Hypothalamus (tissue), 51 donors: ENCODE measurements at regions not wholly inside any gene's neighbourhood (a gene's known extent, or its start where the extent isn't known, plus 50 kb on each side); places are given as distances from the start of the nearest gene placed in this dataset.
A peak's percentile ranks its signal among the peaks of the same experiment; 100 is the strongest.
"Not testable (repeated sequence)": the region's sequence is repeated elsewhere in the genome, so short reads cannot be mapped to it uniquely, and the experiment has no call there.

ENCODE experiments used
- DNase-seq, 51 donors: peaks; one replicate each; lab custom pipeline; 2025; lab: John Stamatoyannopoulos, UW

DNA sequence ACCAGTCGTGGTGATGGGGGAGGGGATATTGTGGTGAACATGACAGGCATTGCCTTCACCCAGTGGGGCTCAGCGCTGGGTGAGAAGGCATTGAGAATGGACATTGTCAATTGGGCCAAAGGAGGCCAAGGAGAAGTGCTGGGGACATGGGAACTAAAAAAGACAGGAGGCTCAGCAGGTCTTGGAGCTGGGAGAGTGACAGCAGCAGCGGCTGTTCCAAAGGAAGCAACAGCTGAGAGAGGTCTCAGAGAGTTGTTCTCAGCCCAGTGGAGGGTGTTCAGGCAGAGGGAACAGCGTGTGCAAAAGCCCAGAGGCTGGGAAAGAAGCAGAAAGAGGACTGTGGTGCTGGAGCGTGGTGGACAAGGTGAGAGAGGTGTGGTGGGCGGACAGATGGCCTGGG is 56.6 kb upstream of the ASNS start:
- DNase-seq: not testable (repeated sequence)

DNA sequence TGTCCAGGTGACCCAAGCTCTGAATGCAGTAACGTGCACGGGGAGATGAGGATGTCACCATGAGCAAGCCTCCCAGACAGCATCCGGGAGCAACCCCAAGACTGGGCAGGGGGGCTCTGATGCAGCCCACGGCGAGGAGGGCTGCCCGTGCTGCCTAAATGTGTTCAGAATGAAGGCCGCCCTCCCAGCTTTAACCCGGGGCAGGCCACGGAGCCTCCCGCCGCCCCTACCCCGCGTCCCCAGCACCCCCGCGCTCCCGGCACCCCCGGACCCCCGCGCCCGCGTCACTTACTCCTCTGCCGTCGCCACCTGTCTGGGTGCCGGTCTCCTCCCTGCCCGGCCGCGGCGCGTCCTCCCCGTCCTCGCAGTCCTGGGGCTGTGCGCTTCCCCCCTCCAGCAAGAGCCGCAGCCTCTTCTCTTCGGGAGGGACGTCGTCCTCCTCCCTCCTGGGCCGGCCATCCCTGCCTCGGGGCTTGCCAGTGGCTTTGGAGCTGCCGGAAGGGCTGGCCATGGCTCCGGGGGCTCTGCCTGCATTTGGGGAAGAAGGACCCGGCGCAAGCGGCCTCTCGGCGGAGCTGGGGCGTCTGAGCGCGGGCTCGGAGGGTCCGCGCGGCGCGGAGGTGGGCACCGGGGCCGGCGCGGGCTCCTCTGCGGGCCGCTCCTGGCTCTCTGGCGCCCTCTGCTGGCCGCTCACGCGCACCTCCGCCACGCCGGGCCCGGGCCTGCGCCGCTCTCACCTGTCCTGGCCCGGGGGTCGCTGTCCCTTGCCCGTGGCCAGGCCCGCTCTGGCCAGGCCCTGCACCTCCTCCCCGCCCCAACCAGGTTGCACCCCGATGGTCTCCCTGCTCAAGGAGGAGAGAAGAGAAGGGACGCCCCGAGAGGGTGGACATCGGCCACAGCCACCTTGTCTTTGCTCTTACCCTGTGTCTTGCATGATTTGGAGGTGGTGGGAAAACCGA is 55.9 kb upstream of the ASNS start:
- DNase-seq: peak in 38 of 51 donors; percentile 0 to 70 (median 20)
